ENCODE measurements at regions not wholly inside any gene's neighbourhood (a gene's known extent, or its start where the extent isn't known, plus 50 kb on each side); places are given as distances from the start of the nearest gene placed in this dataset.

GRCh38 chr5:4233671-4234070 lies 638.0 kb downstream of the IRX1 start:
- TF ChIP-seq ZNF10 (tag by site-specific recombination; IDR thresholded peaks at IDR 0.05) (no peak), CTCF (tag by site-specific recombination; IDR thresholded peaks at IDR 0.05) (no peak), ZBTB11 (tag by site-specific recombination; conservative IDR thresholded peaks at IDR 0.05; ENCODE audit: low read depth) (no peak), ZNF292 (tag by site-specific recombination; IDR thresholded peaks at IDR 0.05; ENCODE audit: borderline replicate concordance, low read depth) (no peak), PATZ1 (tag by site-specific recombination; IDR thresholded peaks at IDR 0.05) (no peak), PRDM6 (tag by site-specific recombination; IDR thresholded peaks at IDR 0.05) (no peak), ZNF548 (tag by site-specific recombination; IDR thresholded peaks at IDR 0.05) (no peak), ZNF274 (IDR thresholded peaks at IDR 0.05; ENCODE audit: low read length) (no peak), ZNF274 (tag by site-specific recombination; IDR thresholded peaks at IDR 0.05; ENCODE audit: borderline replicate concordance) (no peak), HOXC10 (CRISPR knock-in tag; IDR thresholded peaks at IDR 0.05) (no peak), TCF7L2 (IDR thresholded peaks at IDR 0.05; ENCODE audit: borderline replicate concordance, low read depth, low read length) (no peak), ZNF211 (tag by site-specific recombination; IDR thresholded peaks at IDR 0.05; ENCODE audit: low read depth) (no peak), ZNF747 (tag by site-specific recombination; IDR thresholded peaks at IDR 0.05) (no peak), ZNF133 (tag by site-specific recombination; IDR thresholded peaks at IDR 0.05) (no peak), ZNF280D (tag by site-specific recombination; IDR thresholded peaks at IDR 0.05) (no peak)
